ENCODE measurements at regions not wholly inside any gene's neighbourhood (a gene's known extent, or its start where the extent isn't known, plus 50 kb on each side); places are given as distances from the start of the nearest gene placed in this dataset.

DNA sequence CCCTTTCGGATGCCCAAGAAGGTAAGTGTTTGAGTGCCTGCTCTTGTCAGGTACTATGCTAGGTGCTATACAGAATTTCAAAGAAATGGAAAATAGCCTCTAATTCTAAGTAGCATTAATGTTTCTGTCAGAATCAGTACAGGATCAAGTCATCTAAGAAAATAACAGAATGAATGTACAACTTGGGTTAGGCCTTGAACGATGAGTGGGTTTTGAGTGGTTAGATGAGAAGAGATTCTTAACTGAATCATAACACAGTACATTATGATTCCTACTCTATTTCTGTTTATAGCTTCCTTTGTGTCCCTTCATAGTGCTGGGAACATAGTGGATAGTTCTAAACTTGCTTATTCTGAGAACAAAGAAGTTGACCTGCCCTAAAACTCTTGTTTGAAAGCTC, 253.9 kb downstream of the GLUD2 start:
- TF ChIP-seq, protein P1, sequence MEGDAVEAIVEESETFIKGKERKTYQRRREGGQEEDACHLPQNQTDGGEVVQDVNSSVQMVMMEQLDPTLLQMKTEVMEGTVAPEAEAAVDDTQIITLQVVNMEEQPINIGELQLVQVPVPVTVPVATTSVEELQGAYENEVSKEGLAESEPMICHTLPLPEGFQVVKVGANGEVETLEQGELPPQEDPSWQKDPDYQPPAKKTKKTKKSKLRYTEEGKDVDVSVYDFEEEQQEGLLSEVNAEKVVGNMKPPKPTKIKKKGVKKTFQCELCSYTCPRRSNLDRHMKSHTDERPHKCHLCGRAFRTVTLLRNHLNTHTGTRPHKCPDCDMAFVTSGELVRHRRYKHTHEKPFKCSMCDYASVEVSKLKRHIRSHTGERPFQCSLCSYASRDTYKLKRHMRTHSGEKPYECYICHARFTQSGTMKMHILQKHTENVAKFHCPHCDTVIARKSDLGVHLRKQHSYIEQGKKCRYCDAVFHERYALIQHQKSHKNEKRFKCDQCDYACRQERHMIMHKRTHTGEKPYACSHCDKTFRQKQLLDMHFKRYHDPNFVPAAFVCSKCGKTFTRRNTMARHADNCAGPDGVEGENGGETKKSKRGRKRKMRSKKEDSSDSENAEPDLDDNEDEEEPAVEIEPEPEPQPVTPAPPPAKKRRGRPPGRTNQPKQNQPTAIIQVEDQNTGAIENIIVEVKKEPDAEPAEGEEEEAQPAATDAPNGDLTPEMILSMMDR (IDR thresholded peaks at IDR 0.05): no peak
- no peak for TF ChIP-seq POLR2A (IDR thresholded peaks at IDR 0.05)

Data from thyroid gland (tissue), 4 donors.